ENCODE measurements at regions not wholly inside any gene's neighbourhood (a gene's known extent, or its start where the extent isn't known, plus 50 kb on each side); places are given as distances from the start of the nearest gene placed in this dataset.

DNA sequence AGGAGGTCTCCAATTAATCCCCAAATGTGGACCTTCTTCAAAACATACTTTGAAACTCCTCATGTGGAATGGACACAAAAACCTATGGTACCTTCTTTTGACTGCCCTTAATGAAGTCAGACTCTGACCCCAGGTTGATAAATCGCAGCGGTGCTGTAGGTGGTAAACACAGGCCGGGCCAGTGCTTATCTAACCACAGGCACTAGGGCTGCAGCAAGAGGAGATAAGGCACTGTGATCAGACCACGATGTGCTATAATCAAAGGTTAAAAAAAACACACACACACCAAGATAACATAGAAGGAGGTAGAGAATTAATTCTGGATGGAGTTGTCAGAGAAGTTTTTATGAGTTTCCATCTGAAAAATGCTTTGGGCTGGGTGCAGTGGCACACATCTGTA lies 52.3 kb upstream of the SIPA1L2 start:
- intact Hi-C loops (cut with DNase I): no loop called here
- WGBS, 4 donors: 45 to 83% (median 60%) methylated on average over 4 of the region's 4 CpGs
- H3K4me1 ChIP-seq (replicated peaks in 1 of 2): peaks cover 0 to 9% of the 10 kb centered on the region in 2 donors

DNA sequence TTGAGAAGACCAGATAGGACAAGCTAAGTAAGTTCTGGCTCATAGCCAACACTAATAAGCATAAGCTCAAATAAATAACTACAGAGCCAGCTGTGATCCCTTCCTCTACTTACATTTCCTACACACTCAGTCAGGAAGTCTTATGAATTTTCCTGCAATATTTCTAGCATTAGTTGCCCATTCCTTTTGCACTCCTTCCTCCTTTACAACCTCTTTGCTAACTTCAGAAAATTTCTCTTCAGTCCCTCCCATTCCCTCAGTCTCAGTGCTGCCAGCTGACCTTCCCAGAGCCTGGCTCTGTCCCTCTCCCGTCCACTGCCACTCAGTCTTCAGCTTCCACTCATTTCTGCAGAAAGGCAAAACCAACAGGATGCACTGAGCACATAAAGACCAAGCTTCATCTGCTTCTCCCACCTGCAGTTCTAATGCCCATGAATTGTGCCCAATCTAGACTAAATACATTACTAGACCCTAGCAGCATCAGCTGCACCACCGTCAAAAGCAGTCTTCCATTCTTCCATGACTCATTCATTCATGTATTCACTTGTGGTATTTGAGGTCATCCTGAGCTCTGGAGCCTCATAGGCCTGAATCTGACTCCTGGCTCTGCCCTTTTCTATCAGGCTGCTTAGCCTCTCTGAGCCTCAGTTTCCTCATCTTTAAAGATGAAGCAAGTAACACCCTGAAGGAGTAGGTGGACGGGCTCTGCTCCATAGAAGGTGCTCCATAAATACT lies 54.6 kb upstream of the SIPA1L2 start:
- H3K27ac ChIP-seq: no peak overlapping the region
- intact Hi-C loops (cut with DNase I): no loop called here
- TF ChIP-seq POLR2A (IDR thresholded peaks at IDR 0.05): no peak
- TF ChIP-seq, protein P1, sequence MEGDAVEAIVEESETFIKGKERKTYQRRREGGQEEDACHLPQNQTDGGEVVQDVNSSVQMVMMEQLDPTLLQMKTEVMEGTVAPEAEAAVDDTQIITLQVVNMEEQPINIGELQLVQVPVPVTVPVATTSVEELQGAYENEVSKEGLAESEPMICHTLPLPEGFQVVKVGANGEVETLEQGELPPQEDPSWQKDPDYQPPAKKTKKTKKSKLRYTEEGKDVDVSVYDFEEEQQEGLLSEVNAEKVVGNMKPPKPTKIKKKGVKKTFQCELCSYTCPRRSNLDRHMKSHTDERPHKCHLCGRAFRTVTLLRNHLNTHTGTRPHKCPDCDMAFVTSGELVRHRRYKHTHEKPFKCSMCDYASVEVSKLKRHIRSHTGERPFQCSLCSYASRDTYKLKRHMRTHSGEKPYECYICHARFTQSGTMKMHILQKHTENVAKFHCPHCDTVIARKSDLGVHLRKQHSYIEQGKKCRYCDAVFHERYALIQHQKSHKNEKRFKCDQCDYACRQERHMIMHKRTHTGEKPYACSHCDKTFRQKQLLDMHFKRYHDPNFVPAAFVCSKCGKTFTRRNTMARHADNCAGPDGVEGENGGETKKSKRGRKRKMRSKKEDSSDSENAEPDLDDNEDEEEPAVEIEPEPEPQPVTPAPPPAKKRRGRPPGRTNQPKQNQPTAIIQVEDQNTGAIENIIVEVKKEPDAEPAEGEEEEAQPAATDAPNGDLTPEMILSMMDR (IDR thresholded peaks at IDR 0.05): no peak
- H3K9me3 ChIP-seq (replicated peaks in 1 of 3): no peaks in the 10 kb centered on the region
- no peaks in the 10 kb centered on the region for H3K36me3 ChIP-seq (replicated peaks in 1 of 2)
- H3K4me3 ChIP-seq: no peak overlapping the region
- peaks cover 0 to 9% of the 10 kb centered on the region in 2 donors for H3K4me1 ChIP-seq (replicated peaks in 1 of 2)
- DNase-seq: no peak
- WGBS, 4 donors: 81 to 87% (median 82%) methylated on average over 3 of the region's 3 CpGs
- no peaks in the 10 kb centered on the region for H3K27me3 ChIP-seq

More for the DNA sequence above, 52.3 kb upstream of the SIPA1L2 start:
- Histone ChIP-seq H3K36me3 (replicated peaks in 1 of 2) (no peaks in the 10 kb centered on the region), H3K9me3 (replicated peaks in 1 of 3) (no peaks in the 10 kb centered on the region), H3K4me3 (no peak overlapping the region), H3K27me3 (no peaks in the 10 kb centered on the region), H3K27ac (no peak overlapping the region)
- TF ChIP-seq, protein P1 (IDR thresholded peaks at IDR 0.05): no peak
- no peak for TF ChIP-seq POLR2A (IDR thresholded peaks at IDR 0.05)
- no peak for DNase-seq

DNA sequence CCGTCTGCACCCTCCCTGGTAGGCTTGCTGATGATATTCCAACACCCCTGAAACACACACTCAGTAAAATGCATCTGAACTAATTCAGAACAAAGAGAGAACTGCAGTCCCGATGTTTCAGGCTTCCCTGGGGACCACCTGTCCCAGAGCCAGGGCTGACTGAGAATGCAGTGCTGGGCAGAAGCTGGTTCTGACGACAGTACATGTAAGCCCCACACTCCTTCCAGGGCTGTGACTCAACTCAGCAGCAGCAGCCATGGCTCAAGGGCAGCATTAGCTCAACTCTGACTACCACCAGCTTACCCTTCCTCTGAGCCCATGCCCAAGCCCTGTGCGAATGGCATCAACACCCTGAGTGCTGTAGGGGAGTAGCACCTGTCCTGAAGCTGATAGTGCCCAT lies 56.4 kb upstream of the SIPA1L2 start:
- 45 to 74% (median 62%) methylated on average over 4 of the region's 4 CpGs for whole genome bisulfite sequencing, 4 donors
- Histone ChIP-seq H3K27me3 (no peaks in the 10 kb centered on the region), H3K27ac (peak overlapping the region in 1 of 5 donors; percentile 21), H3K4me3 (no peak overlapping the region), H3K9me3 (replicated peaks in 1 of 3) (no peaks in the 10 kb centered on the region), H3K4me1 (replicated peaks in 1 of 2) (peaks cover 0 to 9% of the 10 kb centered on the region in 2 donors), H3K36me3 (replicated peaks in 1 of 2) (no peaks in the 10 kb centered on the region)
- TF ChIP-seq, protein P1 (IDR thresholded peaks at IDR 0.05): no peak
- TF ChIP-seq POLR2A (IDR thresholded peaks at IDR 0.05): no peak
- intact Hi-C loops (cut with DNase I): no loop called here
- peak in 6 of 7 donors; percentile 33 to 57 (median 52) for DNase-seq

DNA sequence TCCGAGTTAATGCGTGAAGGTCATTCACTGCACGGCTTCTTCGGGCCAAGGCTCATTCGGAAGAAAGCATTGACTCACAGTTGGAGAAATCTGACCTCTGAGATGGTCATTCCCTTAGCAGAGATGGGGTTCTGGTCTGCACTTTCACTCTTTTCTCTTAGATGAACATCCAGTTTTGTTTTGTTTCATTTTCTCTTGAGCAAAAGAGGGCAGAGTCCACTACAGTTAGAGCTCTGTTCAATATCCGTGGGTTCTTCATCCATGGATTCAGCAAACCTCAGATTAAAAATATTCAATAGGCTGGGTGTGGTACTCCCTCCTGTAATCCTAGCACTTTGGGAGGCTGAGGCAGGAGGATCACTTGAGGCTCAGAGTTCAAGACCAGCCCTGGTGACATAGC lies 57.4 kb upstream of the SIPA1L2 start:
- intact Hi-C loops (cut with DNase I): no loop called here
- Histone ChIP-seq H3K36me3 (replicated peaks in 1 of 2) (no peaks in the 10 kb centered on the region), H3K9me3 (replicated peaks in 1 of 3) (no peaks in the 10 kb centered on the region), H3K27ac (no peak overlapping the region), H3K4me1 (replicated peaks in 1 of 2) (peaks cover 0 to 9% of the 10 kb centered on the region in 2 donors), H3K27me3 (no peaks in the 10 kb centered on the region), H3K4me3 (no peak overlapping the region)
- DNase-seq: peak in 1 of 7 donors; percentile 9
- TF ChIP-seq, protein P1 (IDR thresholded peaks at IDR 0.05): no peak
- TF ChIP-seq POLR2A (IDR thresholded peaks at IDR 0.05): no peak
- WGBS, 4 donors: 48 to 82% (median 57%) methylated on average over 6 of the region's 6 CpGs
